ENCODE measurements at regions not wholly inside any gene's neighbourhood (a gene's known extent, or its start where the extent isn't known, plus 50 kb on each side); places are given as distances from the start of the nearest gene placed in this dataset.

DNA sequence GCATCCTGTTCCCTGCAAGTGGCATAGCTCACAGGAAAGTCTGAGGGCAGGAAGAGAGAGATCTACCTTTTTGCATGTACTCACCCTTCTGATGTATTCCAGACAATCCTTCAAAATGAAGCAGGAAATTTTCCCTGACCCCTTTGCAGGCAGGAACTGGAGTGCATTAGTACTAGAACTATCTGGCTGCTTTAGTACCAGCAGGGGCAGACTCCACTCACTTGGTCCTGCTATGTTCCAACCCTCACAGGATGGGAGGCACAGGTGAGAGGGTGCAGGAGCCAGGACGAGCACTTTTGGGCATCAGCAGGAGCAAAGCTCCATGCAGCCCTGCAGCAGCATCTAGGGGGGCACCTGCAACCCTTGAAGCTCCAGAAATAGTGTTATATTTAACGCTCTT is 116.3 kb upstream of the IGF1 start:
- DNase-seq (ENCODE audit: low read depth) = no peak

DNA sequence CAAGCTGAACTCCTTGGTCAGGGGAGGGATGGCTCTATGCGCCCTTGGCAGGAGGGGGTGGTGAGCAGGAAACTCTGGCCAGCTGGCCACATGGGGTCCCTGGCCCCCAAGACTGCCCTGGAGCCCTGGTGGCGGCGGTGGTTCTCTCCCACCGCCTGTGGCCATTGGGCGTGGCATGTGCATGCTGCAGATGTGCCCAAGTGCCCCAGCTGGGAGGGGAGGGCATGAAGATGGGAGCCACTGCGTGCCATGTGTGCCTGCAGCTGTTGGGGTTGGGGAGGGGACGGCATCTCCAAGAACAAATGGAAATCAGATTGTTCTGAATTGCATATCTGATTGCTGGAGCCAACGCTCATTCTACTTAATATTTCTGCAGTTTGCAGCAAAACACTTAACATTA is 115.7 kb upstream of the IGF1 start:
- no peak for DNase-seq (ENCODE audit: low read depth)

DNA sequence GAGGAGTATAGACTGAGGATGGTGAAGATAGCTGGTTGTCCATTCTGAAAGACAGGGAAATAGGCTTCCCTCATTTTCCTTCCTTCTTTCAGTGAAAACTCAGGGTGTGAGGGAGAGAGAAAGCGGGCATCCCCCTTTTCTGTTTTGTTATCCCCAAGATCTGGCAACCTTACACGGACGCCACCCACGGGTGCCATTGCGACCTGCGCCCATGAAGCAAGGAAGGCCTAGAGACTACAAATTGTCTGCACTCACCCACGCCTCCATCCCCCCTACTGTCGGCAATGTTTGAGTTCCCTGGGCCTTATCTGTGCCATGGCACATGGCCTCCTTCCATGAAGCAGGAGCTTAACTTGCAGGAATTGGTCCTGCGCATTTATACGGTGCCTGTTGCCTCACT is 115.0 kb upstream of the IGF1 start:
- no peak for DNase-seq (ENCODE audit: low read depth)

DNA sequence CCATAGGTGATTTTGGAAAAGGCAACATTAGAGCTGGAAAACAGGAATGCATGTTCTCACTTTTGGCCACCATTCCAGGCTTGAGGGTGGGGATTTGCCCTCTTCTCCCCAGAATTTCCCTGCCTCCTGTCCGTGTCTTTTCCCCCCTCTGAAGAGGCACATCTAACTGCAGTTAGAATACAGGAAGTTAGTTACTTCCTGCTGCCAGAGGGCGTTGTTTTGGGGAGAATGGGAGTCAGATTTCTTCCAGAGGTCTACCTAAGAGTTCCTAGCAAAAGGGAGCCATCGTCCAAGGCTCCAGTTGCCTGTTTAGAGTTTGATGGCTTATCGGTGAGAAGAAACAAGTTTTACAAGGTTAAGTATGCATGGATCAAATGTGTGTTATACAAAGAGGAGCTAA is 112.8 kb upstream of the IGF1 start:
- no peak for DNase-seq (ENCODE audit: low read depth)

DNA sequence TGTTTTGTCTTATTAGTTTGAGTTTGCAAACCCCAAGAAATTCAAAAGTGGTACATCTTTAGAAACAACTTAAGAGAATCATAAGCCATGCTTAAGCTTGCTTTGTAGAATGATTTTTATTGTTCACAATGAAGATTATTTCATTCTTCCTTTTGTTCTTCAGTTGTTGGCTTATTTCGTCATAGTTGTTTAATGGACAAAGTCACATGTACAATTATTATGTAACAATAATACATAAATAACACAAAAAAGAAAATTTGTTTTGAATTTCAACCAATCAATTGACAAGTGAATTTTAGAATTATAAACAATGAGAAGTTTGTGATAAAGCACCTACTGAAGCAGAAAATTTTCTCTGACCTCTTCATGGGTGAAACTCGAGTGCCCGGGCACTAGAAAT is 111.8 kb upstream of the IGF1 start:
- no peak for DNase-seq (ENCODE audit: low read depth)

DNA sequence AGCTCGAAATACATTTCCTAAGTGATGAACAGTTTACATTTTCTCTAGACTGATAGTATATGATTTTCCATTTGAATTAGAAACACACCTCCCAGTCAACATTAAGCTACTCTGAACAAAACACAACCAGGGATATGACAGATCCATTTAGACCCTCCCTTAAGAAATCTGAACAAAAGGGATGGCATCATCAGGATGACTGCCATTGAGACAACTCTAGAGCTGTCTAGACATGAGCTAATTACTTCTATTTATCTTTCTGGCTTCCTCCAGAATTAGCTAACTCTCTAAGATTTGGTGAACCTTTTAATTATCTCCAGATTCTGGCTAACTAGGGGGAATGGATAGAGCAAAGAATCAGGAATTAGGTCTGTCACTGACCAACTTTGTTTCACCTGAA is 92.9 kb upstream of the IGF1 start:
- no peak for DNase-seq (ENCODE audit: low read depth)

DNA sequence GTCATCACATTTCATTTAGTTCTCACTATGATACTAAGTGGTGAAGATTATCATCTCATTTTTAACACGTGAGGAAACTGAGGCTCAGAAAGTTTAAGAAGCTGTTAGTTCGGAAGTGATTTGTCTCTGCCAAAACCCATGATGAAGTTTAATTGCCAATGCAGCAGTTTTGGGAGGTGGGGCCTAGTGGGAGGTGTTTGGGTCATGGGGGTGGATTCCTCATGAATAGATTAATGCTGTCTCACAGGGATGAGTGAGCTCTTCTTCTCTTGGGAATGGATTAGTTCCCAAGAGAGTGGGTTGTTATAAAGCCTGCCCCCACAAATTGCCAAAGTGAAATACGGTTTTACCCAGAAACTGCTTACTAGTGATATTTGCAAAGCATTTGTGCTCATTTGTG is 91.5 kb upstream of the IGF1 start:
- no peak for DNase-seq (ENCODE audit: low read depth)

DNA sequence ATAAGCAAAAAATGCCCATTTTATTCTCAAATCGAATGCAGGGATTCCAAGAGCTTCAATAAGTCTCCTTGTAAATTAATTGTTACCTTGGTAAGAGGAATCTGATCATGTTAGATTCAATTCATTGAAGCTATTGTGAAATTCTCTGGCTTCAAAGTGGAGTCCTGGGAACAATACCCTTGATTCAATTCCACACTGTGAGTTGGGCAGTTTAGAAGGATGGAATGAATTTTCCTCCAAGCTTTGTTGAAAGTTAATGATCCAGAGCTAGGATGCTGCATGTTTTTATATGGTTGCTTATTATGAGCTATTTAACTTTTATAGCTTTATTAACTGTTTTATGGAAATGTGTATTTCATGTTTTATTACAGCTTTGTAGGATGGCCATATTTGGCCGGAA is 89.9 kb upstream of the IGF1 start:
- peak; percentile 74 for DNase-seq (ENCODE audit: low read depth)

DNA sequence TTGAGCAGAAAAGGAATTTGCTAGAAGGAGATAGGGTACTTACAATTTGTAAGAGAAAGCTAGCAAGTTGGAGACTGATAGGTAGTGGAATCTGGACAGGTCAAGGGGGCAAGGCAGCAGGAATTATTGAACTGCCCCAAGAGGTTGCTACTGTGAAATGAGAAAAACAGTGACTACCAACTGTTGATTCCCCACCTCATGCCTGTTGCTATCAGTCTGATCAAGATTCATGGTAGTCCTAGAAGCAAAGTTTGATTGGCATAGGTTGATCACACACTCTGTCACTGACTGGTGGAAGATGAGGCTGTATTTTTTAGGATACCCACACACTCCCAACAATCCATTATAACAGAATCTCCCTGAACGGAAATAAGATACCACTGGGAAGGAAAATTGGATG is 89.4 kb upstream of the IGF1 start:
- no peak for DNase-seq (ENCODE audit: low read depth)

DNA sequence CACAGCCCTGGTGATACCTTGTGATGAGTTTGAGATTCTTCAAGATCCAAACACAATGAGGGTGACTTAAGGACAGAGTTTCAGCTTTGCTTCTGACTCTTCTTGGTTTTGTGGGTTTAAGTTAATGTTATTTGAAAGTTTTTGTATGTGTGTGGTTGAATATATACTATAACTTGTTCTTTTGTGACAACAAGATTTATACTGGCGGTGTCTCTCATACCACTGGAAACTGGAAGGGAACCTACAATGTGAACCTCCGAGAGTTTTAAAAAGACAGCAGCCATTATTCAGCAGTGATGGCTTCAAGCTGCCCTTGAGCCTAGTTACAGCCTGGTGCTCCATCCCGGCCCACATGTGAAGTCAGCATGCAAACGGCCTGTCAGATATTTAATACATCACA is 87.9 kb upstream of the IGF1 start:
- DNase-seq (ENCODE audit: low read depth) = peak; percentile 34

DNA sequence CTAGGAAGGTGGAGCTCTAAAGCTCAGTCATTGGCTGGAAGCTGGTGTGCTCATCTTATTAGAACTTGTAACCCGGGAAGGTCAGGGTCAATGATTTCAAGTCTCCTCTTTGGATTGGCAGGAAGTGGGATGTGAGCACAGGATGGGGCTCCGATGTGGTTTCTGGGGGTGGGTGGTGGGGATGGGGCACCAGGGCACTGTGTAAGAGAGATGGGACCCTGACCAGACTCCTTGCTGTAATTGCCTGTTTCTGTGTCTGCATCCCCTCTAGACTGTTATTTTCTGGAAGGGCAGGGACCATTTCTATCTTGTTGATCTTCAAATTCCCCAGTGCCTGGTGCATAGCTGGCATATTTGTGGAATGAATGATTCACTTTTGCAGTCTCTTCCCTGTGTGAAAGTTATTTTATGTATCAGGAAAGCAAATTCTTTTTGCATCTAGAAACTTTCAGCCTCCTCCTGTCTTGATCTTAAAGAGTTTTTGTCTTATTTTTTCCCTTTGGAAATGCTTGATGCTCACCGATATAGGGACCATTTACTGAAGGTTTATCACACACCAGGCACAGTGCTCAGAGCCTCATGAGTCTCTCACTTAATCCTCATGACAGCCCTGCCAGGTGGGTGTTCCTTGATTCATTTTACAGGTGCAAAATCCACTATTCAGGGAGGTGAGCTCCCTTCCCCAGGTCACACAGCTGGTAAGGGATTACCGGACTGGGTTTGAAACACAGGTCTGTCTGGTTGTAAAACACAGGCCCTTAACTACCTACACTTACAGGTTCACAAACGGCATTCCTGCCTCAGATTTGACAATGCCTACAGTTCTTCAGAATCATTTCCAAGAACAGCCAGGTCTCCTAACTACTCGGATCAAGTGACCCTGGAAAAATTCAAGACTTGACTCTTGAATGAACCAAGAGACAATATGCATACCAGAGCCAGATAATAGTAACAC is 86.9 kb upstream of the IGF1 start:
- peak; percentile 82 for DNase-seq (ENCODE audit: low read depth)

DNA sequence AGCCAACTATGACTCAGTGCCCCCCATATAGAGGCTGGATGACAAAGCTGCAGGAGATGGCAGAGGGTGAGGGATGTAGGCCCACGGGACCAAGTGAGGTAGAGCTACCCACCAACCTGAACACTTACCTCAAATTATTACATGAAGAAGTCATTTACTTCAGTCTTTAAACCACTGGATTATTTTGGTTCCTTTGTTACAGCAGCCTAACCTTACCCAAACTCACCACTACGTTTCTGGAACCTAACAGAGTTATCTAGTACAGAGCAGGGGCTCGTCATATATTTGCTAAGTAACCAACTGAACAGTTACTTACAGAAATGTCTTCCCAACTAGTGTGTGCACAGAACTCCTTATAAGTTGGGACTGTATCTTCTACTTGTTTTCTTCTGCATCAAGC is 85.2 kb upstream of the IGF1 start:
- no peak for DNase-seq (ENCODE audit: low read depth)

DNA sequence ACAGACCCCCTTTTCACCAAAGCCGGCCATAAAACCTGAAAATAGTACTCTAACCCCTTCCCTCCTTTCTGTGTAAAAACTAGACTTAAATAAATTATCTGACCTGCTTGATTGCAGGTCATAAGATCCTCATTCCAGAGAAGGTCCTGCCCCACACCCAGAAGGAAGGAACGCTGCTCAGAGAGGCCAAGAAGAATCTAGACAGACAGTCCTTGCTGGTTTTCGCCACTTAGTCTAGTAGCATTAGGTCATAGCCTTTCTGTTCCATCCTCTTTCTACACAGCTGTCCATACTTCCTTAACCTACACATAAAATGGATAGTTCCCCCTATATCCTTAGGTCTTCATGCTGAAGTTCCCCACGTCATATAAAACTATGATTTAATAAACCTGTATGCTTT is 83.7 kb upstream of the IGF1 start:
- no peak for DNase-seq (ENCODE audit: low read depth)

DNA sequence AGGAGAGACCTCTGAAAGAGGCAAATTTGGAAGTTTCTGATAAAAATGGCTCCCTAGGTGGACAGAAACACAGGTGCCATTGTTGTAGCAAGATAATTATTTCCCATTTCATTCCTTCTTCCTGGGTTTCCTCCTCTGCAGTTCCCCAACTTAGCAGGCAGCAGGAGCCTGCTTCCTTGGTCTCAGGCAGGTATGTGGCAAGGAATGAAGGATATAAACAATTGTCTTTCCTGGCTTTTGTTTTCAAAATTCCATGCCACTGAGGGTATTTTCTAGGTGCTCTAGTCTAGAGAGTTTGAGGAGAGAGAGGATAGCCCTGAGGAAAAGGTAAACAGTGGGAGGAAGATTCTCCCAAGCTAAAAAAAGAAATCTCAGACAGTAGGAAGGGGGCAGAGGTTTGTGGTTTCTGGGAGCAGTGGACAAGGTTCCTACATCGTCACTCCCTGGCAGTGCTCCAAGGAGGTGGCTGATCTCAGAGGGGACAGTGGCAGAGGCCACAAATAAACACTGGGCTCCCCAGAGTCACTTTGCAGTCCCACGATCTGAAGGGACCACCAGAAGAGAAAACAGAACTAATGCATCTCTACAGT is 82.6 kb upstream of the IGF1 start:
- DNase-seq (ENCODE audit: low read depth) = no peak

DNA sequence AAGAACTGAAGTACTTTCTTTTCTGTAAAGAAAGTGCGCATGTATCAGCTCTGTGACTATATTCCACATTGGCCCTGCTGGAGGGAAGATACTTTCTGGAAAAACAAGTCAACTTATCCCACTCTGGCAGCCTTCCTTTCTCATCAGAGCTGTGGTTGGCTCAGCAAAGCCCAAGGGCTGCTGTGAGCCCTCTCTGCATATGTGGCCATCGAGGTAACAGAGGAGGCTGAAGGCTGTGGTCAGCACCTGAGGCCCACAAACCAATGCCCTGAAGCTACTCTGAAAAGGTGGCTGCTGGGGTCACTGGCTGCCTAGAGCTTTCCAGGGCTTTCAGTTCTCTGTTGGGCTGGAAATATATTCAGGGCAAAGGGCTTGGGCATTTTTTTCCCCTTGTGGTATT is 70.8 kb upstream of the IGF1 start:
- DNase-seq (ENCODE audit: low read depth) = no peak

DNA sequence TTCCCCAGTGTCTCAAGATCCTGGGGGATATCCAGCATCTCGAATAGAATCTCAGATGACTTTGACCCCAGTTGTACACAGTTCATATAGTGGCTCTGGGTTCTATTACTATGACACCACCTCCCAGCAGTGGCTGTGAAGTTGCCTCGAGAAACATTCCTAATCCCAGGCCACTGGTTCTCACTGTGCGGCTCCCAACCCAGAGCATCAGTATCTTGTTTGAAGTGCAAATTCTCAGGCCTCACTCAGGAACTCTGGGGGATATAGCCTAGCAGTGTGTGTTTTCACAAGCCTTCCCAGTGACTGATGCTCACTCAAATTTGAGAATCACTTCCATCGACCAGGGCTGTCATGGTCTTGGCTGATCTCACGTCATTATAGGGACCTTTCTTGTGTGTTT is 69.3 kb upstream of the IGF1 start:
- DNase-seq (ENCODE audit: low read depth) = no peak

DNA sequence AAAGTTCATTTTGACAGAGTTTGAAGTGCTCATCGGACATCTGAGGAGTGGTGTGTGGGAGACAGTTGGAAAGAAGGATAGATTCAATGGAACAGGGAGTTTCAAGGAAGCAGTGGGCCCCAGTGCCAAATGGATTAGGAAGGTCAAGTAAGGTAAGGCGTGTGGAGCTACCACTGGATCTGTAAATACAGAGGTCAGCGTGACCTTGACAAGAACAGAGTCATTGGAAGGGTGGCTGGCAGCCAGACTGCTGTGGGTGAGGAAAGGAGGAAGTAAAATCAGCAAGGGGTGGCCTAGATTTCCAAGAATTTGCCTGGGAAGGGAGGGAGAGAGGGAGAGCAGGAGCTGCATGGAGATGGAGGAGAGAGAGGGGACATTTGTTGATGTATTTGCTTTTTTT is 68.2 kb upstream of the IGF1 start:
- DNase-seq (ENCODE audit: low read depth) = no peak

DNA sequence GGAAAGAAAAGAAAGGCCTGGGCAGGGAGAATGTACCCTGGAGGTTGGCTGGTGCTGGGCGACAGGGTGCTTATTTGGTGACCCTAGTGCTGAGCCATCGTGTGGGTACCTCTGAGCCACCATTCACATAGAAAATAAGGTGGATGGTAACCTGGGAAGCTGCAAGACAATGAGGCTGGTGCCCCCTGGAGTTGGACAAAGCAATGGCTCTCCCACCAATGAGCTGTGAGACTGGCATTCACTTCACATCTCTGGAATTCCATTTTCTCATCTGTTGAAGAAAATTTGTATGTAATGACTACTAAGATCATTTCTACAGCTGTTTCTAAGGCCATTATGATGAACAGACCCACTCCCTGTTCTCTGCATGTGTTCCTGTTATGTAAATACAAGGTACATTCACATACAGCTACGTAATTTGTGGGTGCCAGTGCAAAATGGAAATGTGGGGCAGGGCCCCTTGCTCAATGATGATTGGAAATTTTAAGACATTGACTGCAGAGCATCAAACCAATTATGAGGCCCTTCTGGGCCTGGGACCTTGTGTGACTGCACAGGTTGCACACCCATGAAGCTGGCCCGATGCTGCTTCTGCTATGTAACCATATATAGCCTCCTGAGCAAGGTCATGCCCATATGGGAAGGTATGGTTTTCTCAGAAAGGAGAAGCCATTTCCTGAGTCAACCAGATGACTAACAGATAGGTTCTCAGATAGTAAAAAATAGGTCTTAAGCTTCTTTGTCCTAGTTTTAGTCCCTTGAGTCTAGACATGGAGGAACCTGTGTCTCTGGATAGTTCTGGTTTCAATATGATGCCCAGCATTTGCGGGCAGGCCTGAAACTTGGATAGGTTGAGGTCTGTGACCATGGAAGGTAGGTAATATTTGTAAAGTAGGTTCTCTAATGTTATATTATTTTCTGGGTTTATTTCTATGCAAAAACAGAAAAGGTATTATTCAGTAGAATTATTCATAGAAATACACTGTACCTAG is 63.4 kb upstream of the IGF1 start:
- DNase-seq (ENCODE audit: low read depth) = no peak

DNA sequence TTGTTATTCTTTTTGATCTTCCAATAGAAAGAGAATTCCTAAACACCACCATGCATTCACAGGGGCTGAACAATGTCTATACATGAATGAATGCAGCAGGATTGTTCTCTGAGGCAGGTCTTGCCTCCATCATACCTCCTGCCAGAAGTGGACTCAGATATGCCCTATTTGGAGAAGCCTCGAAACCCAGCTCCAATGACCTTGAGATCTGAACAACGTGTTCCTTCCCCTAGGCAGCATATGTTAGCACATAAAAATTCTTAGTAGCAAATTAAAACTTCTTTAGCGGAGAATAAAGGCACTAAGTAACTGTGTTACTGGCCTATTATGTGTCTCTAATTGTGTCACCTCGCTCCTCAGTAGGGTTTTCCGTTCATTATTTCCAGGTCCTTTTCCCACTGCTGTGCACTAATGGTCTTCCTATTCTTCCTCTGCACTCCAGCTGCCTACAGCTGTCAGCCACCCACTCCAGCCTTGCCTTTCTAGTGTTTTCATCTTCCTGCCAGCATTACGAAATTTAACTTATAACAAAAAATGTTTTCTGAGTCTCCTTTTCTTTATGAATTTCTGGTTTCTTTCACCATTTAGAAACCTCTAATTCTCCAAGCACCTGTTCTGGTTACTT is 62.6 kb upstream of the IGF1 start:
- DNase-seq (ENCODE audit: low read depth) = no peak

DNA sequence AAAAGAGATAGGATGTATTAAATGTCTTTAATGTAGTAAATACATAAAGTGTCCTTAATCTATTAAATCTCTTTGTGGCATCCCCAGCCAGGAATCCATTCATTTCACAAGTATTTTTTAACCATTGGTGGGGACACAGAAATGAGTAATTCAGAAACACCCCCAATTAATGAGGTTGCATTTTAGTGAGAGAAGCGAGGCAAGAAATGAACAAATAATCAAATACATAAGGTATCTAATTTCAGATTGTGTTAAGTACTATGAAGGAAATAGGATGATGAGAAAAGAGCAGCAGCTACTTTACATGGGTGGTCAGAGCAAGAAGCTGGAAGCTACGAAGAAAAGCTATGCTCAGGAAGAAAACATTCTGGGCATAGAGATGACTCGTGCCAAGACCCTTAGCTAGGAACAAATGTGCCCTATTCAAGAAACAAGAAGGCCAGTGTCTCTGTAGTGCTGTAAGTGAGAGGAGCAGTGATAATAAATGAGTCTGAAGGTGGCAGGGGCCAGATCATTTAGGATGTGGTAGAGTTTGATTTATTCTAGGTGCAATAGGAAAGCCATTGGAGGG is 60.5 kb upstream of the IGF1 start:
- DNase-seq (ENCODE audit: low read depth) = no peak
